Ascending aorta (tissue), 2 donors: ENCODE measurements at regions not wholly inside any gene's neighbourhood (a gene's known extent, or its start where the extent isn't known, plus 50 kb on each side); places are given as distances from the start of the nearest gene placed in this dataset.

Experiments used
- DNase-seq, 2 donors: peaks; one replicate each; pipeline ENCODE4 v3.0.0-alpha.2; 2019; ENCODE audit warnings: low spot score in 2 of 2
- H3K27ac ChIP-seq, 2 donors: fragments of 200-600 bp; sonication (generic); one replicate each; pipeline ENCODE4 v1.5.1; 2016 to 2017; ENCODE audit warnings: mild to moderate bottlenecking in 1 of 2
- H3K27me3 ChIP-seq: fragments of 200-600 bp; sonication (generic); one replicate; pipeline ENCODE4 v1.5.1; 2017
- H3K36me3 ChIP-seq, 2 donors: fragments of 200-600 bp; sonication (generic); one replicate each; pipeline ENCODE4 v1.5.1; 2016
- H3K4me1 ChIP-seq, 2 donors: fragments of 200-600 bp; sonication (generic); one replicate each; pipeline ENCODE4 v1.5.1; 2016 to 2017; ENCODE audit warnings: mild to moderate bottlenecking in 1 of 2
- H3K4me3 ChIP-seq, 2 donors: fragments of 200-600 bp; sonication (generic); one replicate each; pipeline ENCODE4 v1.5.1; 2016 to 2017; ENCODE audit warnings: mild to moderate bottlenecking in 1 of 2
- H3K9me3 ChIP-seq, 2 donors: fragments of 200-600 bp; sonication (generic); one replicate each; pipeline ENCODE4 v1.5.1; 2016
- intact Hi-C: fragments of 100-400 bp; cut with DNase I; formaldehyde crosslinking; loops from one replicate; pipeline ENCODE4 v1.15.1; 2023
- TF ChIP-seq, protein P1 (sequence below), 3 experiments: fragments of 200-600 bp in 2 of 3; fragments of 450-650 bp in 1 of 3; sonication (generic) in 2 of 3; IDR thresholded peaks; one replicate each; pipeline ENCODE4 v1.5.1; 2016 to 2019; ENCODE audit warnings: antibody characterized with exemption in 3 of 3, mild to moderate bottlenecking in 1 of 3, moderate library complexity in 1 of 3

DNA sequence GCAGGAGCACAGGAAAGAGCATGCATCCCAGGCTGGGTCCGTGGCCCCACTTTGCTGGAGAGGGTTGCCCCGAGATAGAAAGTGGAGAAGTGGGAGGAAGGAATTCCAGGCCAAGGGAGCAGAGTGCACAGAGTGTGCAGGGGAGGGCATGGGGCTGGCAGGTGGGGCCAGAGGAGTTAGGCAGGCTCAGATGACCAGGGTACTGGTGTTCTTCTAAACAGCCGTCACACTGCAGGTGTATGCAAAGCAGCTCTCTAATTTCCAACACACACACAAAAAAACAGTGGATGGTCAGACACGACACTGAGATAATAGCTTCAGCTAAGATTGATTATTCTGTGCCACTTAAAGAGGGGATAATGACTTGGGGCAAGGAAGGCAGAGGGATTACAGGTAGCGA lies 212.2 kb downstream of the MTRR start:
- TF ChIP-seq, protein P1, sequence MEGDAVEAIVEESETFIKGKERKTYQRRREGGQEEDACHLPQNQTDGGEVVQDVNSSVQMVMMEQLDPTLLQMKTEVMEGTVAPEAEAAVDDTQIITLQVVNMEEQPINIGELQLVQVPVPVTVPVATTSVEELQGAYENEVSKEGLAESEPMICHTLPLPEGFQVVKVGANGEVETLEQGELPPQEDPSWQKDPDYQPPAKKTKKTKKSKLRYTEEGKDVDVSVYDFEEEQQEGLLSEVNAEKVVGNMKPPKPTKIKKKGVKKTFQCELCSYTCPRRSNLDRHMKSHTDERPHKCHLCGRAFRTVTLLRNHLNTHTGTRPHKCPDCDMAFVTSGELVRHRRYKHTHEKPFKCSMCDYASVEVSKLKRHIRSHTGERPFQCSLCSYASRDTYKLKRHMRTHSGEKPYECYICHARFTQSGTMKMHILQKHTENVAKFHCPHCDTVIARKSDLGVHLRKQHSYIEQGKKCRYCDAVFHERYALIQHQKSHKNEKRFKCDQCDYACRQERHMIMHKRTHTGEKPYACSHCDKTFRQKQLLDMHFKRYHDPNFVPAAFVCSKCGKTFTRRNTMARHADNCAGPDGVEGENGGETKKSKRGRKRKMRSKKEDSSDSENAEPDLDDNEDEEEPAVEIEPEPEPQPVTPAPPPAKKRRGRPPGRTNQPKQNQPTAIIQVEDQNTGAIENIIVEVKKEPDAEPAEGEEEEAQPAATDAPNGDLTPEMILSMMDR (IDR thresholded peaks at IDR 0.05): no peak
- Histone ChIP-seq H3K9me3 (no peaks in the 10 kb centered on the region), H3K27ac (no peak overlapping the region), H3K4me3 (no peak overlapping the region), H3K36me3 (no peaks in the 10 kb centered on the region), H3K4me1 (no peaks in the 10 kb centered on the region), H3K27me3 (no peaks in the 10 kb centered on the region)
- intact Hi-C loops: no loop called here
- no peak for DNase-seq

DNA sequence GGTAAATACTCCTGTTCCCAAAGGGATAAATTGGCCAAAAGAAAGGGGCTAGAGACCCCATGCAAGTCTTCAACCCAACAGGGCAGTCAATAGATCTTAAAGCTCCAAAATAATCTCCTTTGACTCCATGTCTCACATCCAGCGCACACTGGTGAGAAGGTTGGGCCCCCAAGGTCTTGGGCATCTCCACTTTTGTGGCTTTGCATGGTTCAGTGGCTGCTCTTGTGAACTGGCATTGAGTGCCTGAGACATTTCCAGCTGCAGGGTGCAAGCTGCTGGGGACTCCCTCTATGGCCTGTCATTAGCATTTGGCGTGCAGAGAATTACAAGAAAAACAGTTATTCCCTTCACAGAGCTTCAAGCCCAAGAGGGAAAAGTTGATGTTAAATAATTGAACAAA lies 224.7 kb downstream of the MTRR start:
- no peaks in the 10 kb centered on the region for H3K9me3 ChIP-seq
- intact Hi-C loops: no loop called here
- TF ChIP-seq, protein P1 (IDR thresholded peaks at IDR 0.05): no peak
- no peaks in the 10 kb centered on the region for H3K27me3 ChIP-seq
- H3K4me3 ChIP-seq: no peak overlapping the region
- no peaks in the 10 kb centered on the region for H3K36me3 ChIP-seq
- DNase-seq: no peak
- no peaks in the 10 kb centered on the region for H3K4me1 ChIP-seq
- H3K27ac ChIP-seq: no peak overlapping the region

DNA sequence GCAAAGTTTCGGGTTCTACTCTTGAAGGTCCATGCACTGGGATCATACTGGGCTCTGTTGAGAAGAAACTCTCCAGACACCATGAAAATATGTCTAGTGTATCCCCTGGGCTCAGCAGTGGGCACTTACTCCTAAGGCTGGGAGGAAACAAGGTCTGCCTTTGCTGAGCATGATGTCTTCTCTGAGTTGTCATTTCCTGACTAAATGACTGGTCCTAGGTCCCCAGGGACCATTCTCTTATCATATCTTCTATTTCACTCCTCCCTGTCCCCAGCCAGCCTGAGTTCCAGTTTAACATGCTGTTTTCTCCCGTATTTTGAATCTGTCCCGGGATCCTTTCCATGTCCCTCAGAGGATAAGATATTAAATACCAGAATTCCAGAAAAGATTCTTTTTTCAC lies 225.4 kb downstream of the MTRR start:
- Histone ChIP-seq H3K36me3 (no peaks in the 10 kb centered on the region), H3K27ac (no peak overlapping the region), H3K27me3 (no peaks in the 10 kb centered on the region), H3K4me3 (no peak overlapping the region), H3K4me1 (no peaks in the 10 kb centered on the region), H3K9me3 (no peaks in the 10 kb centered on the region)
- intact Hi-C loops: no loop called here
- TF ChIP-seq, protein P1 (IDR thresholded peaks at IDR 0.05): no peak
- no peak for DNase-seq

DNA sequence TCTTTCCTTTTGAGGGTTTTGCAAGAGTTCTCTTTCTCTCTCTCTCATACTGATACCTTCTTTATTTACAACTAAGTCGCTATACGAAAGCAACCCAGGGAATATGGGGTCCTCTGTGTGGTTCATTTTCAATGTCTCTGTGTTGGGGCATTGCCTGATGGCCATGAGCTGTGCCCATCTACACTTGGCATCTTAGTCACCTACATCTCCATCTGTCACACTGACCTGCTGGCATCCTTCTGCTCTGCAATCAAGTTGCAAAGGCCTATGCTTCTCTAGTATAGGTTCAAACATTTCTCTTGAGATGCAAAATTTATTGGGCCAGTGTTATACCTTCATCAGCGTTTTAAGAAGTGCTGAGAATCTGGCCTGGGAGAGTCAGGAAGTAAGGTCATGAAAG lies 228.2 kb downstream of the MTRR start:
- Histone ChIP-seq H3K4me3 (no peak overlapping the region), H3K27ac (no peak overlapping the region), H3K9me3 (no peaks in the 10 kb centered on the region), H3K27me3 (no peaks in the 10 kb centered on the region), H3K36me3 (no peaks in the 10 kb centered on the region), H3K4me1 (no peaks in the 10 kb centered on the region)
- intact Hi-C loops: no loop called here
- TF ChIP-seq, protein P1 (IDR thresholded peaks at IDR 0.05): no peak
- no peak for DNase-seq

DNA sequence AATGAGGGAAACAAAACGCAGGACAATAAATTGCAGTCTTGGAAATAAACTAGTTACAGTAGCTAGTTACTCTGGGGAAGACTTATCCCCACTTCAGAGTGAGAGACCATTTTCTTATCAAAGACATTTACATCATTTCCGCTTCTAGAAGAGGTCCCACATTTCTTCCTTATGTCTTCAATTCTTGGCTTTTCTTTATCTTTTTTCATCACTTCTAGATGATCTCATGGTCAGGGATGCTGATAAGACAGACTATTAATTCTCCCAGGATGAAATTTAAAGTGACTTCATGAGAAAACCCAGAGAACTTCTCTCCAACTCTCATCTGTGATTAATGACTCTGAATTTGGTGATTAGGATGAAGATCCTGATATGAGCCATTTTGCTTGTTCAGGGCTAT lies 229.1 kb downstream of the MTRR start:
- Histone ChIP-seq H3K4me3 (no peak overlapping the region), H3K9me3 (no peaks in the 10 kb centered on the region), H3K36me3 (no peaks in the 10 kb centered on the region), H3K27me3 (no peaks in the 10 kb centered on the region), H3K4me1 (no peaks in the 10 kb centered on the region), H3K27ac (no peak overlapping the region)
- no peak for DNase-seq
- intact Hi-C loops: no loop called here
- TF ChIP-seq, protein P1 (IDR thresholded peaks at IDR 0.05): no peak

DNA sequence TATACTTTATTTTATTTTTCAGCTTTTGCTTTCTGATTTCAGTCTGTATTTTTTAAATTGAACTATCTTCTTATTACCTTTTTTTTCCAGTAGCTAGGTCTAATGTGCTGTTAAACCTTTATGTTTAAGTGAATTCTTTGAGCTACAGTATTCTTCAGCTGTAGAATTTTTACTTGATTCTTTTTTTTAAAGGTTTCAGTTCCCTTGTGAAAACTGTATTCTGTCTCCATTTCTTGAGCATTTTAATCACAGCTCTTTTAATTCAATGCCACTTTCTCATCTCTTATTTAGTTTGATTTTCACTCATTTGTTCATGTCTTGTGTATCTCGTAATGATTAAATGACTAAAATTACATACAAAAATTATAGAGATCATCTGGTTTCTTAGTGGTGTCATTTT lies 233.8 kb downstream of the MTRR start:
- no peak overlapping the region for H3K4me3 ChIP-seq
- DNase-seq: no peak

More for the DNA sequence above, 233.8 kb downstream of the MTRR start:
- Histone ChIP-seq H3K27ac (no peak overlapping the region), H3K4me1 (no peaks in the 10 kb centered on the region), H3K36me3 (no peaks in the 10 kb centered on the region), H3K9me3 (no peaks in the 10 kb centered on the region), H3K27me3 (no peaks in the 10 kb centered on the region)
- intact Hi-C loops: no loop called here
- TF ChIP-seq, protein P1 (IDR thresholded peaks at IDR 0.05): no peak
